ENCODE measurements at regions not wholly inside any gene's neighbourhood (a gene's known extent, or its start where the extent isn't known, plus 50 kb on each side); places are given as distances from the start of the nearest gene placed in this dataset.

- no peak for TF ChIP-seq CTCF (conservative IDR thresholded peaks at IDR 0.05 in 1 of 2, IDR thresholded peaks at IDR 0.05 in 1 of 2; ENCODE audit: extremely low read depth in 1 of 2, insufficient read depth in 1 of 2, low read depth in 1 of 2, low read length in 2 of 2)
- TF ChIP-seq EZH2 (IDR thresholded peaks at IDR 0.05; ENCODE audit: borderline replicate concordance, low read length), result no peak
Observed at GRCh38 chr13:106918557-106918860, 350.6 kb upstream of the ARGLU1 start.
